Heart left ventricle (tissue), 13 donors: ENCODE measurements at regions not wholly inside any gene's neighbourhood (a gene's known extent, or its start where the extent isn't known, plus 50 kb on each side); places are given as distances from the start of the nearest gene placed in this dataset.

Experiments
- CTCF ChIP-seq, 12 donors: fragments of 200-600 bp; sonication (generic) in 4 of 12; IDR thresholded peaks; one replicate each; pipeline versions ENCODE4 v1.5.0 to v1.8.0; 2018 to 2022; ENCODE audit warnings: antibody characterized with exemption in 12 of 12, mild to moderate bottlenecking in 5 of 12
- POLR2A ChIP-seq, 2 donors: fragments of 450-650 bp; IDR thresholded peaks; one replicate each; pipeline ENCODE4 v1.6.1; 2017; ENCODE audit warnings: antibody characterized with exemption in 2 of 2, mild to moderate bottlenecking in 2 of 2, moderate library complexity in 2 of 2
- donor health status: ischemic (EF 13 %, LVEDD 7.1; RV severe dilation, severe dysfunction).
- donor health status: DM: no; HTN: yes; CAD: no.
- donor health status: DM: no; HTN: no; CAD: no.
- donor health status: ischemic (EF 25% LVEDD 6.9; RV normal size, moderate dysfunction).
- donor health status: ischemic (EF 25% LVEDD 5.7; RV mildly dilated, moderate dysfunction).
- donor health status: ischemic (EF 35%, LVEDD 5.7; RV mildly dilated, moderate dysfunction).
- donor health status: nonischemic (EF 11% LVEDD 7.7; RV severe dilation, severe dysfunction).
- donor health status: DM: yes; HTN: yes; CAD: no.
- donor health status: PGD.
- donor health status: ischemic (EF 29% LVEDD 5.4; RV normal size, mild dysfunction).
- donor health status: nonischemic (EF 23%, LVEDD 6.1; RV moderate dilation, normal function).

- TF ChIP-seq CTCF (IDR thresholded peaks at IDR 0.05) = no peak
- TF ChIP-seq POLR2A (IDR thresholded peaks at IDR 0.05) = no peak
Observed at GRCh38 chr14:53531156-53531555, 378.0 kb upstream of the DDHD1 start.
